Activated effector memory CD4-positive, alpha-beta T cell treated with Interleukin-2 at 50 U/mL for 16 hours (primary cell): ENCODE measurements at regions not wholly inside any gene's neighbourhood (a gene's known extent, or its start where the extent isn't known, plus 50 kb on each side); places are given as distances from the start of the nearest gene placed in this dataset.

Experiments
- DNase-seq: peaks from one replicate; pipeline ENCODE4 v3.0.0-alpha.2; 2020

DNA sequence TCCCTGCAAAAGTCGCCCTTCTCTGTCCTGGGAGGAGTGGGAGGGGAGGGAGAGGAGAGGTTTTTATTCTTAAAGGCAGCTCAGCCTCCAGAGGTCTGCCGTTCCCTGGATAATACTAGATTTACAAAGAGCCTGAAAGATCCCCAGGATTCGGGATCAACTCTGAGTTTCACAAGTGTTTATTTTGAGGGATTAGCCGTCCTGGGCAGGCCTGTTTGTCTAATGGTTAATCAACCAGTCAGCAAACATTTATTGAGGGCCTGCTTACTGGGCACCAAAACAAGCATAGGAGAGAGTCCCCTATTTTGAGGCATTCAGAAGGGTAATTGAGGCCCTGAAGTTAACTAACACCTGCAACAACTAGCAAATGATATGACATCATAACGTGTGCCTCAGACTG, 152.6 kb upstream of the SLC1A4 start:
- DNase-seq, result no peak

DNA sequence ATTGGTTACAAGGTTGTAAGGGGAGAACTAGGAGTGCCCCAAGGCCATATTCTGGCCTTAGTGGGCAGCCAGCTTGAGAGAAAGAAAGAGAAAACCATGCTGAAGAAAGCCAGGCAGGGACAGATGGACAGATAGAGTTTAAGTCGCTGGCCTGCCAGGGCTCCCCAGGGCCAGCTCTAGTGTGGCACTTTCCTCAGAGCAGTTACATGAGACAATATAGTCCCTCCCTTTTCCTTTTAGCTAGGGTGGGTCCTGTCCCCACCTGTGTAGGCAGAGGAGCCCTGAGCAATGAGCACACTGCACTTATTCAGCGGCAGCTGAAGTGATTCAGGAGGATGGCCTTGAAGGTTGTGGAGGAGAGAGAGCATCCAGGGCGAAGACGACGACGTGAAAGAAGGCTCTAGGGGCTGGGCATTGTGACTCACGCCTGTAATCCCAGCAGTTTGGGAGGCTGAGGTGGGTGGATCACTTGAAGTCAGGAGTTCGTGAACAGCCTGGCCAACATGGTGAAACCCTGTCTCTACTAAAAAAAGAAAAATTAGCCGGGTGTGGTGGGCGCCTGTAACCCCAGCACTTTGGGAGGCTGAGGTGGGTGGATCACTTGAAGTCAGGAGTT, 152.0 kb upstream of the SLC1A4 start:
- no peak for DNase-seq

DNA sequence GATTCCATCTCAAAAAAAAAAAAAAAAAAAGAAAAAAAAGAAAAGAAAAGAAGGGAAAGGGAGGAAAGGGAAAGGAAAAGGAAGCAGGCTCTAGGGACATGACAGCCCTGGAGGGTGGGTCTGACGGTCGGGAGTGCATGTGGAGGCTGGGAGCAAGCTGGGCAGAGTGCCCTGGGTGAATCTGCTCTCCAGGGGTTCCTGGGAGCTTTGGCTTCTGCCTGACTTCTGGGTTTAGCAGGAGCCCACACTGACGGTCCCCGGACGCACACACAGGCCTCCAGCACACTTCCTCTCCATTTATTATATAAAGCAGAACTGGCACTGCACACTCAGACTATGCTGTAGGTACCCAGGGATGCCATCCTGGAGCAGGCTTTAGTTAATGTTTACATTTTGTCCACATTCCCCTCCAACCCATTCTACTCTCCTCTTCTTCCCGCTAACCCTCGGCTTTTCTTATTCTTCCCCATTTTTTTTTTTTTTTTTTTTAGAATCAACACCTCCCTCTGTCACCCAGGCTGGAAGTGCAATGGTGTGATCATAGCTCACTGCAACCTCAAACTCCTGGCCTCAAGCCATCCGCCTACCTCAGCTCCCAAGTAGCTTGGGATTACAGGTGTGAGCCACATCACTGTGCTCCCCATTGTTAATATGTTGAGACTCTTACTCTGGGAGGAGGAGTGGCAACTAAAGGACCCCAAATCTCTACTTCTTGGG, 151.1 kb upstream of the SLC1A4 start:
- DNase-seq, result no peak

DNA sequence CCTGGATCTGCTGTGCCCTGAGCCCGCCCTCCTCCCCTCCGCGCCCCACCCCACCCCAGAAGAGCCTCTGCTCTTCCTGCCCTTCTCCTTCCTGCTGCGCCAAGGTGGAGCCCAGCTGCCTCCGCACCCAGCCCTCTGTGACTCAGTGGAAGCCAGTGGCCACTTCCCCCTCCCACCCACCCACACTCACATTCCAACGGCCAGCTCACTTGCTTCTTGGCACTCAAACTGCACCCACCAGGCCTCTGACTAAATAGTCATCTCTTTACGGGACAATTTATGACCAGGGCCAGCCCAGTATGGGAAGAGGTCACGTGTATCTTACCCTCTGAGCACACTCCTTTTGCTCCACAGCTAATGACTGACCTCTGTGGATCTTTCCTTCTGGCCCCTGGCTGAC, 150.4 kb upstream of the SLC1A4 start:
- no peak for DNase-seq

DNA sequence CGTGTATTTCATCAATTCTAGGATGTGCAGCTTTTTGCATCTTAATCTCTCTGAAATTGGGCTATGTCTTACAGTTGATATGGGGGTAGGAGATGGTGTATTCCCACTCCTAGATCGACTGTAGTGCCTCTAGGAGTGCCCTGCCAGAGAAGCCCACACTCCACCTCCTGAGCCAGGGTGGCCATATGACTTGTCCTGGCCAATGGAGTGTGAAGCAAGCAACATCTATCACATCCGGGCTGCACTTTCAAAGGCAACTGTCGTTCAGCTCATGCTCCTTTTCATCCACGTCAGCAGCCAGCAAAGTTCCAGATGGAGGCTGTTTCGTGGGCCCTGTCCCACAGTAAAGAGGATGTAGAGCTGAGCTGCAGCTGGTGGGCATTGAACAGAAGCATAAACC, 149.4 kb upstream of the SLC1A4 start:
- DNase-seq, result no peak

DNA sequence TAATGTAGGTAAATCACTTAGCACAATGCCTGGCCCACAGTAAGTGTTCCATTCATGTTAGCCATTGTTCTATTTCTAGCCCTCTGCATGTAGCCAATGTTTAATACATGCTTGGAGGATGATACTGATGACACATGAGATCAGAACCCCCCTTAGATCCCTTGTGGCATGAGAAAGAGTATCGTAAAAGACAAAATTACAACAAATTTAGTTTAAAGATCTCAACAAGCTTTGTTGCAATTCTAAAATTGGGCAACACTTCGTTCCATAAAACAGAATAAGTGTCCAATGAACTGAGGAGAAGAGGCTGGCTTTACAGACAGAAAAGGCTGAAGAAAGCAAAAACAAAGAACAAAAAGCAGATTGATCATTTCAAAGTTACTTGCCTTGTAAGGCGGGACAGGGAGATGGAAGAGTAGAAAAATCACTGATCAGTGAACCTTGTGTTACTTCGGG, 148.7 kb upstream of the SLC1A4 start:
- no peak for DNase-seq

DNA sequence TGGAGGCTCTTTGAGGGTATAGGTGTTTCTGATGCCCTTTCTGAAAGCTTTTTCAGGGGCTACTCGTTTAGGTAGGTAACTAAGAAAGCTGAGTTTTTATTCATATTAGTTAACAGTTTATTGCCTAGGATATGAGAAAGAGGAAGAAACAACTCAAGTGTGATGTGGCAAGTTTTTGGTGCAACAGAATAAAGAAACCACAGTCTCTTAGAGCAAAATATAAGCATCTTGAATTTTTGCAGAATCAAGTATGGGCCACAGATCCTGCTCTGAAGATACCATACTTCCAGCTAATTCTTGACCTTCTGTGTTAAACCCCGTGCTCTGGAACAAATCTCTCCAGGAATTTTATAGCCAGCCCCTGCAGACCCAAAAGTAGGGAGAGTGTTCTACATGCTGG, 147.7 kb upstream of the SLC1A4 start:
- no peak for DNase-seq

DNA sequence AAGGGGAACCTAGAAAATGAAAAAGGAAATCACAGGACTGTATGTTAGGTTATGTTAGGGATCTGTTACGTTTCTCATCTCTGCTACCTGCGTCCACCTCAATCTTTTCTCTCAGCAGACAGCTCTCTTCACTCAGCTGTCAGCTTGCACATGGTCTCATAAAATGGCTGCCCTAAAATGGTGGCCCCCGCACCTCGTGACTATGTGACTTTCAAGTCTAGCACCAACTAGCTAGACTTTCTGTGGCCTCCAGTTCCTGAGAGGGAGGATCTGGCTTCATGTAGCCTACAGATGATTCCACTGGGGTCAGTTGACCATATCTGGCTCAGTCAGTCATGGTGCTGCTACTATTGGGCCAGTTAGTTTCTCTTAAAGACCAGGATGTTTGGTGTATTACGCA, 147.2 kb upstream of the SLC1A4 start:
- DNase-seq, result no peak

DNA sequence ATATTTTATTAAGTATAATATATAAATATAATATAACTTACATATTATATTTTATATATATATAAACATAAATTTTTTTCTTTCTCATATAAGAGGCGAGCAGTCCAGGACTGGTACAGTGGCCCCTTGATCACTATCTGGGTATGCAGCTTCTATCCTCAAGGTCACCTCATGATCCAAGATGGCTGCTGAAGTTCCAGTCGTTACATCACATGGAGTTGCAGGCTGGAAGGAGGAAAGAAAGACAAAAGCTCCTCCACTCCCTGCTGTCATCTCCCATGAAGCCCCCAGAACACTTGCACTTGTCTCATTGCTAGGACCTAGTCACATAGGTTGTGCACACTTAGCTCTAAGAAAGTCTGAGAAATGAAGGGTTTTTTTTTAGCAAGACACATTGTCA, 145.1 kb upstream of the SLC1A4 start:
- DNase-seq, result no peak

DNA sequence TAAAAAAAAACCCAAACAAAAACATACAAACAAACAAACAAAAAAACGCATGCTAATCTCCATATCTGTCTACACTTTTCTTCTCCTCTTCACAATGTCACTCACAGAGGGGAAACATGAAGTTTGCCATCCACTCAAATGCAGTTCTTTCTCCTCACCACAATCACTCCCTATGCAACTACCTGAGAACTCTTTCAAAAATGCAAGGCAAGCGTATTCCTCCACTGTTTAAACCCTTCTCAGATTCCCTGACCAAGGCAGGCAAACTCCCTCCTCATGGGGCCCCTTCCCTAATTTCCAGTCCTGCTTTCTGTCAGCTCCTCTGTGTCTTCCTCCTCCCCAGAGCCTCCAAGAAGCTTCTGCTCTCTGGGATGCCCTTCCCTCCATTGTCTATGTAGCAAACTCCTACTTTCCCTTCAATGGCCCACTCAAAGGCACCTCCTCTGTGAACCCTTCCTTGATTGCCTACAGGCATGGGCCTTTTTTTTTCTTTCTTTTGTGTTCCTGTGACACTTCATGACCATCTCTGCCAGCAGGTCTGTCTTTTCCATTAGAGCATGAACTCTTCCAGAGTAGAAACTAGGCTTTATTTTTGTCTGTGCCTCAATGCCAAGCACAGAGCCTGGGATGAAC, 143.8 kb upstream of the SLC1A4 start:
- DNase-seq, result no peak

DNA sequence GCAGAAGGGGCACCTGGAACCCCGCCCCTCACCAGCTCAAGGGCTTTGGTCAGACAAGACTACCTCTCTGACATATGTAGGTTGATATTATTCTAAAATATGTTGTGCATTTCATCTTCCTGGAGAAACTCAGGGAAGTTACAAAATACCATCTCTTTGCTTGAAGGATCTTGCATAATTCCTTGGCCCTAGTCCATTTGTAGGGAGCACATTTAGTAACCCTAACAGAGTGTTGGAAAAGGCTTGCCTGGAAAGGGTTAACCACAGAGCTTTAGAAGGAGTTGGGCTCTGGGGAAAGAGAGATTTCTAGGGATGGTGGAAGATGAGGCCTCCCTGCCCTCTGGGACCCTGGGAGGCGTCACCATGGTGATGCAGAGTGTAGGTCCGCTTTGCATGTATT, 143.0 kb upstream of the SLC1A4 start:
- no peak for DNase-seq

DNA sequence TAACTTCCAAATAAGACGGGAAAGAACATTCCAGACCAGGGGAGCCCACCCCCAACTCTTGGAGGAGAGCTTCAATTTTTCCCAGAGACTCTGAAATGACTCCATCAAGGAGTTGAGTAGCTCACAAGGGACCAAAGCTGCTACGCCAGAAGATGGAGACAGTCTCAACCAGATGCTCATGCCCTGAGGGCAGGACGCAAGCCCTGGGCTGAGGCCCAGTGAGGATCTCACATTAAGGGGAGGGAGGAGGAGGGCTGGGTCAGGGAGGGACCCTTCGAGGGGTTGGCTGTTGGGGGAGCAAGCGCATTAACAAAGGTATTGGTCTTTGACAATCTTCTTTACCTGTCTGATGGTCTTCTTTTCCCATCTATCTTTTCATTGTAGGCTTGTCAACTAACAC, 141.3 kb upstream of the SLC1A4 start:
- DNase-seq, result no peak

DNA sequence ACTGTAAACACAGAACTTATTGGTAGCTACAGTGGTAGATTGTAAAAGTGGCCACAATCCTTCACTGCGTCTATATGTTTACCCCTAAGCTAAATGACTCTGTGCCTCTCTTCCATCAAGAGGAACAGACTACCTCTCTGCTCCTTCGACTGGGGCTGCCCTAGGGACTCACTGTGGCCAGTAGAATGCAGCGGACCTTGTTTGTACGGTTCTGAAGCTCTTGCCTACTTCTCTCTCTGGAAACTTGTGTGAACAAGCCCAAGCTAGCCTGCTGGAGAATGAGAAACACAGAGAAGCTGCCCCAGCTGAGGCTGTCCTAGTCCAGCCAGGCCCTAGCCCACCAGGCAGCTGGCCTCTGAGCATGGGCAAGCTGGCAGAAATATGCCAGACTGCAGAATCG, 140.8 kb upstream of the SLC1A4 start:
- DNase-seq, result no peak

DNA sequence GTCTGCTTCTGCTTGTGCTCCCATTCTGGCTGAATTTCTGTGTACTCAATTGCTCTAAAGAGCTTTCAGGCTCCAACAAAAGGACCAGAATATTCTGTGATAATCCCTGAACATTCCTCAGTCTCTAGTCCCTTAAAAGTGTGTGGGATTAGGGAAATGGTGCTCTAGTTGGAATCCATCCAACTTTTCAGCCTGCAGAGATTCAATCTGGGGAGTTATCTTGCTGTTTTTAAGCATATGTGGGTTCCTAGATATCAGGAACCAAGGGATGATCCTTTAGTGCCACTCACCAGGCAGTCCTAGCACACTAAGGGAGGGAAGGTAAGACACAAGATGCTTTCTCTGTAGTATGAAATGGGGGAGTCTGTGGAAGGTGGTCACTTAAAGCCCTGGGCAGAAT, 140.3 kb upstream of the SLC1A4 start:
- no peak for DNase-seq

DNA sequence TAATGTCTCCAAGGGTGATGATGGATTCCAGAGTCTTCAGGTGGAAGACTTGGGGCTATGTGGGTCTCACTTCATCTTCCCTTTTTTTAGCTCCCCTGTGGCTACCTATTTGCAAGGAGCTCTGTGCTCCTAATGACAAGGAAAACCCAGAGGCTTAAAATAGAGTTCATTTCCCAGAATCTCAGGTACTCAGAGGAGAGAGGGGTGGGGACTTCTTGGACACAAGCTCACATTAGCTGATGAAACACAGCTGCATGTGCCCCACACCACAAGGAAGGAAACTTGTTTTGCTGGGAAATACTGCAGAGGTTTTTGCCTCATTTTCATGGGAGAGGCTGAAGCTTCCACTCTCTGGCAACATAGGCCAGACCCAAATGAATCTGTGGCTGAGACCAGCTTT, 138.6 kb upstream of the SLC1A4 start:
- DNase-seq, result no peak

DNA sequence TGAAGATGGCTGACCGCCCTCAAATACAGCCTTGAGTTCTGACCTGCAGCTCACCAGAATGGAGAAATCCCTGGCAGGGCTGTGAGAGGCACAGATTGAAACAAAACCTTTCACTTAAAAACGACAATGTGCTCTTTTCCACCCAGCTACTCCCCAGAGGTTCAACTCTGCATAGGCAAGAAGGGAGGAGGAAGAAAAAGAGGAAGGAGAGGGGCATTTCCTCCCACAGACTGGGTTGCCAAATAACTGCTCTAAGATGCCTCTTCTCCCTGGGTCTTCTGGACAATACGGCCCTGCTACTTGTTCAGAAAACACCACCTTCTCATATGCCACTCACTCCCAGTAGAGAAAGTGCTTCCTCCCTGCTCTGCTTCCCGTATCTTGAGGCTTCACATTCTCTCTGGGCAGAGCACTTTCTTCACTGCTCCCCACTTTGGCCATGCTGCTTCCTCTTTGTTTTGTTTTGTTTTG, 136.4 kb upstream of the SLC1A4 start:
- no peak for DNase-seq

DNA sequence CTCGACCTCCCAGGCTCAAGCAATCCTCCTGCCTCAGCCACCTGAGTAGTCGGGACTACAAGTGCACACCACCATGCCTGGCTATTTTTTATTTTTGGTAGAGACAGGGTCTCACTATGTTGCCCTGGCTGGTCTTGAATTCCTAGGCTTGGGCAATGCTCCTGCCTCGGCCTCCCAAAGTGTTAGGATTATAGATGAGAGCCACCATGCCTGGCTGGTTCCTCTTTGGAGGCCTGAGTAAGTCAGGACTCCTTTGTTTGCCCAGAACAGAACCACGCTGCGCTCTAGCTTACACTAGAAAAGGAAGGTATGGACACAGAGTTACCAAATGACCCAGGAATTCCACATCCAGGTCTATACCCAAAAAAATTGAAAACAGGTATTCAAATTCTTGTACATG, 135.9 kb upstream of the SLC1A4 start:
- no peak for DNase-seq

DNA sequence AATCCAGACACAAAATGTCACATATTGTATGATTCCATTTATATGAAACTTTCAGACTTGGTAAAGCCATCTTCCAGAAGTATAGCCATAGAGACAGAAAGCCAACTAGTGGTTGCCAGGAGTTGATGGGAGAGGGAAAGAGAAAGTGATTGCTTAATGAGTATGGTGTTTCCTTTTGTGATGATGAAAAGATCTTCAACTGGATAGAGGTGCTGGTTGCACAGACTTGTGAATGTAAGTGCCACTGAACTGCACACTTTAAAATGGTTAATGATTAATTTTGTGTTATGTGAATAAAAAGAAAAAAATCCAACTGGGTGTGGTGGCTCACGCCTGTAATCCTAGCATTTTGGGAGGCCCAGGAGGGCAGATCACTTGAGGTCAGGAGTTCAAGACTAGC, 135.3 kb upstream of the SLC1A4 start:
- no peak for DNase-seq

DNA sequence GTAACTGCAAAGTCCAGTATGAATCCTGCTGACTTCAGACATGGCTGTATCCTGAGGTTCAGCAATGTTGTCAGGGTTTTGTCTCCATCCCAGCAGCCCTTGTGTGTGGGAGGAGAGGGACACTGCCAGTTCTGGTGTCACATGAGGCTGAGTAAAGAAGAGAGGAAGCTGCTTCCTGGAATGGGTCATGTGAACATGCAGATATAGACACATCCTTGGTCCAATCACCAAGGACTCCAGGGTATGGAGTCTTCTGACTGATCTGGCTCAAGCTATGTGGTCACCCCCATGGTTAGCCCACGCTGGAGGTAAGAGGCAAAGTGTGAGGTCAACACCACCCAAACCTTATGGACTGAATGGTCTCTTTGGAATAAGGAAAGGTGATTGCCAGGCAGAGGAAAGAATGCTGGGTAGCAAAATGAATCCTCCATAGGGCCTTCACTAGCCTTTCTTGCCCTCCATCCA, 134.4 kb upstream of the SLC1A4 start:
- no peak for DNase-seq

DNA sequence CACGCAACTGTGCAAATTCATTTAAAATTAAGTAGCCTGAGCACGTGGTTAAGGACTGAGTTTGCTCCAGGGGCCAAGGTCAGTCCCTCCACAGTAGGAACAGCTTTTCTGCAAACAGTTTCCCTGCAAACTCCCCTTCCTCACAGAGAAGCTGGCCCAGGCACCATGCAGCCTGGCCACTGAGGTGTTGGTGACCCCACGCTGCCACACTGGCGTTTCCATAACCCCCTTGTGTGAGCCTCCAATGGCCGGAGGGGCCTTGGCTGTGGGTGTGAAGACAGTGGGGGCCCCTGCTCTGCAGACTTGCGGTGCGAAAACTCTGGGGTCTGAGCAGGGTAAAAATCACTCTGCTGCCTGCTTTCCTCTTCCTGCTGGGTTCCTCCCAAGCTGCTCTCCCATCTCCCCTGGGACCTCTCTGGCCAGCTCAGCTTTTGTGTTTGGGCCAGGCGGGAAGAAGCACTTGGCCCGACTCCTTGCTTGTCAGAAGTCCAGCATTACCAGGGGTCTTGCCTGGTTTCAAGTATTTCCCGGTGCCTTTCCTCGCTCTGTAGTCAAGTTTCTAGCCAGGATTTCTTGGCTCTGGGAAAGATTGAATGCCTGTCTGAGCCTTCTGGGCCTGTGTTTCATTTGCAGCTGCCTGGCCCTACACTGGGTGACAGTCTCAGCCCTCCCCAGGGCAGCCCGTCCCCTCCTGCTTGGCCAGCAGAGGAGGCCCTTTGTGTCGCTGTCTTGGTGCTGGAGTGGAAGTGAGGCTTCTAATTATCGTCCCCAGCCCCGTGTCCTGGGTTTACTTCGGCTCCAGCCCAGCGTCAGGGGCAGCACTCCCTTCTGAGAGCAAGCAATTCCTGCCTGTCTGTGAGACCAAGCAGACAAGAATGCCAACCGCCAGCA, 131.4 kb upstream of the SLC1A4 start:
- DNase-seq, result no peak

DNA sequence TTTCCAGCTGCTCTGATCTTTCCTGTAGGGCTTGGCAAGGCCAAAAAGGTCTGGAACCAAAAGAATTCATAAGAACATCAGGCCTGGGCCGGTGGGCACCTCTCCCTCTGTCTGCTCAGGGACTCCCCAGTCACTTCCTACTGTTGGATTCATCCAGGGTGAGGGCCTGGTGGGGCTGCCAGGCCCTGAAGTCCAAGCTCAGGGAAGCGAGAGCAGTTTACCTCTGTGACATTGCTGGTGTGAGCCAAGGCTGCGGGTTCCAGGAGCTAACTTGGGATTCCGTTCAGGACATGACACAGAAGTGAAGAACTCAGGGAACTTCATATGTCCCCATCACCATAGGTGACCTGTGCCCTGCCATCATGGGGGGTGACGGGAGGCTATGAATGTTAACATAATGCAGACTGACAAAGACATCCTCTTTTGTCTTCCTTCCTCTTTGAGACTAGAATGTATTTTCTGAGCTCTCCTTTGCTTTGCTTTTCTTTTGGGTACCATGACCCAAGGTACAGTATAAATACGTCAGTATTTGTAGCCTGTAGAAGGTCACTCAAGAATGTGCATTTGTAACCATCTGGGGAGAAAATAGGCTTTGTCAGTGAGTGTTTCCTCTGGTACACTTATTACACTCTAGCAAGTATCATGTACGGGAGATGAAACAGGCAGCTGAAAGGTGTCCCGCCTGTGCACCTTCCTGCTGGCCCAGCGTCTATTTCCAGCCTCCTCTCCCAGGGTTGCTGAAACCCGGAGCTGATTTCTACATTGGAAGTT, 130.5 kb upstream of the SLC1A4 start:
- no peak for DNase-seq
